Inferior parietal cortex (tissue), 1 donor: ENCODE measurements at regions not wholly inside any gene's neighbourhood (a gene's known extent, or its start where the extent isn't known, plus 50 kb on each side); places are given as distances from the start of the nearest gene placed in this dataset.

ENCODE experiments used
- DNase-seq: peaks from one replicate; pipeline ENCODE4 v3.0.0-alpha.2; 2016; ENCODE audit errors: extremely low spot score

DNA sequence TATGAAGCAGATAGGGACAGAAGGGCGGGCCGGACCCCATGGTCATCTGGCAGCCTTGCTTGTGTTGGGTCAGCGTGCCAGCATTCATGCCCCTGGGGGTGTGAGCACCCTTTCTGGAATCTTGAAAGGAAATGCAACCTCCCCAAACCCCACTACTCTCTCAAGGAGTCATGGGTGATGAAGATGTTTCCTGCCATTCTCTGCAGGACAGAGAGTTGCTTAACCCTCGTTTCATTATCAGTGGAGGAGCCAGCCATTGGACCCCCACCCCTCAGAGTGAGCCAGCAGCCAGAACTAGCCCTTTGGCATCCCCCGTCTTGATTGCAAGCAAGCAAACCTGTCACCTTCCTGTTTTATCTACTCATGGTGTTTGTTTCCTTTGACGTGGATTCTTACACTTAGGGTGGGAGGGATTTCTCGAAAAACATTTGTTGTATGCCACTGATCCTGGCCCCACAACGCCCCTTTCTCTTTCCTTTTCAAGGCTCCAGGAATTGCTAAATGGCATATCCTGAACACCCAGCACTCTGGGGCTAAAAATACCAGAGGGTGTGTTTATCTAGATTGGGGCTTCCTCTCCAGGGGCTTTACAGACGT is 258.3 kb downstream of the ETS1 start:
- DNase-seq, result no peak

DNA sequence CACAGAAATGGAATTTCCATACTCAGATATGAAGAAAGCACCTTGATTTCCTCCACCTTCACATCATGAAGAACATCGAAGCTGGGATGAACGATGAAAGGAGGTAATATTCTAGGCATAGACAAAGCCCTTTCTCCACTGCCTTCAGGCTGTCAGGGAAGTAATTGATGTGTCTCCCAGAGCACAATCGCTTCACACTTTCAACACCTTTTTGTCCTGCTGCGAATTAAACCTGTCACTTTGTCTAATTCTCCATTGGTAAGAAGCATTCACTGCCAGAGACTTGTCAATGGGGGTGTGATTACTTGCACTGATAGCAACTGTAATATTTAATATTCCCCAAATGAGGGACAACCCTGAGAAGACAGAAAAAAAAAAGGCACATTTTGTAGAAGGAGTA is 260.1 kb downstream of the ETS1 start:
- no peak for DNase-seq

DNA sequence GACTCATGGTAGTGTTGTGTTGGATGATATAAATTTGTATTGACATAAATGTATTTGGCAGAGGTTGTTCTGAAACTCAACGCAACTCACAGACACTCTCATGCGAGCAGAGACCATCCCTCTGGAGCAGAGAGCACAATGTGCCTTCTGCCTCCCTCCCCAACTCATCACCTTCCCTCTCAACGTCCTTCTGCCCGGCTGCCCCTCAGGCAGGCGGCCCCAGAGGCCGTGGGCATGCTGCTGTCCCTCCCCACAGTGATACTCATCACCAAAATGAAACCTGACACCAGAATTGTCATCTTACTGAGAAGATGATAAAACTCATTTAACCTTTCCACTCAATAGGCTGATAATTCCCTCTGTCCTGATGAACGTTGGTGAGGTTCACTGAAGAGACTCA is 260.6 kb downstream of the ETS1 start:
- DNase-seq, result no peak

DNA sequence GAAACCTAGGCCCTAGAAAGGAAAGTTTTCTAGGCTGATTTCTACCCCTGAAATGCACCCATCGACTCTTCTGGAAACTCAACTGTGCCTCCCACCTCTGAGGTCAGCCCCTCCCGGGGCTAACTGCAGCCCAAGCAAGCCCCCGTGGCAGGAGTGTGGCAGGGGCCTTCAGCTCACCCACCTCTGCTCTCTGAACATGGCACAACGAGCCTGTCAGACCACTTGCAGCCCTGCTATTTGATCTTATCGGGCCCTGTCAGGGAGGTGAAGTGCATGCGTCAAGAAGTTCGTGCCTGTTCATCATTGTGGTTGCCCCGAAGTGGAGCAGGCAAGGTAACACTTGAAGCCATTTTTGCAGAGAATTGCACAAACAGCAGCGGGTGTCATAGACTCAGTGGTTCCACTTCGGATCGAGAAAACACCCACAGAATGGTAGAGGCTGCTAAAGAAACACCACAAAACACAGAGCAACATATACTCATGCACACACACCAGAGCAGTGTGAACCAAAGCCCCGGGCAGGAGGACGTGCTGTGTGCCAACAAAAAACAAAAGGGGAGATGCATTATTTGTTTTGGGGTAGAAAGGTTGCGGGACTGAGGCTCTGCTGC is 262.7 kb downstream of the ETS1 start:
- DNase-seq, result no peak

DNA sequence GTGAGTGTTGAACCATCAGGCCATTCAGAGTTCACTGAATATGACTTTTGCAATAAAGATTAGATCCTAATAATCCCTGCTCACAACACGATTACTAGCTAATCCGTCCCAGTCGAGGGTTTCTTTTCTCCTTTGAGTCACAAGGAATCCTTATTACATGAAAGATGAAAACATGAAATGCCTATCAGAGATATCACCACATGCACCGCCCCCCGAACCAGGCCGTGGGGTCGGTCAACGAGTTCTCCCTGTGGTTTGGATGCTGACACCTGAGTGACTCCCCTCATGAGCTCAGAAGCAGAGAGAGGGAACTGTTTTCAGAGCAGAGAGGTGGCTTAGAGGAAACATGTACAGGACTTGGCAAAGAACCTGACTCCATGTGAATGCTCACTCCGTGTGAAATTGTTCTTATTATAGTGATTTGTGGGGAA is 263.3 kb downstream of the ETS1 start:
- DNase-seq, result no peak

DNA sequence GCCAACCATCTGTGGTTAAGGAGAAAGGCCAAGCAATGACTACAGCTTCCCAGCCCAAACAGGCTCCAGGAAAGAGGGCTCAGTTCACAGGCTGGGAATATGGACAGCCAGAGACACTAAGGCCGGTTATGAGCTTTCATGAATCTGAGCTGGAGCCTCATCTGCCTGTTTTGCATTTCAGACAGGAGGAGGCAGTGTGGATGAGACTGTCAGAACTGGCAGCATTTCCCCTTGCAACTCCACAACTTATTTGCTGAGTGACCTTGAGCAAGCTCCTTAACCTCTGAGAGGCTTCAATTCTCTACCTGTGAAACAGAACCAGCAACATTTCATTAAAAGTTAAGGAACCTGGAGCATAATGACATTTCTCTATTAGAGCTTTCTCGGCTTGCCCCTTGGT is 264.0 kb downstream of the ETS1 start:
- no peak for DNase-seq

DNA sequence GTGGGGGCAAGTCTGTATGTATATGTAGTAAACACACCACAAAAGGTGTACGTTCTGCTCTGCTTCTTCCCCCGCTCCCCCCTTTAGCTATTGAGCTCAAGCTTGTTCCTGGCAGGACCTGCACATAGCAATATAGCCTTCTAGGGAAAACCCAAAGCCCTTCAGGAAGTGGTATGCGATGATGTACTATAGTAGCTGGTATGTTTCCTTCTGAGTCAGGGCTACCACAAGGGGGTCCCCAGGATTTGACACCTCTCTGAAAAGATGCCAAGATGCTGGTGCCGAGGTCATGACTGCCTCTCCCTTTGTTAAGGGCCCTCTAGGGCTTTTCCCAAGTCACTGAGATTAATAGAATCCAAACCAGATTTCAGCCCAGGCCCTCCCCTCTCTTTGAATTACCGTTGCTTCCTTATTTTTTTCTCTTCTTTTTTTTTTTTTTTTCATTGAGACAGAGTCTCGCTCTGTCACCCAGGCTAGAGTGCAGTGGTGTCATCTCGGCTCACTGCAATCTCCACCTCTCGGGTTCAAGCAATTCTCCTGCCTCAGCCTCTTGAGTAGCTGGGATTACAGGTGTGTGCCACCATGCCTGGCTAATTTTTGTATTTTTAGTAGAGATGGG is 268.4 kb downstream of the ETS1 start:
- no peak for DNase-seq

DNA sequence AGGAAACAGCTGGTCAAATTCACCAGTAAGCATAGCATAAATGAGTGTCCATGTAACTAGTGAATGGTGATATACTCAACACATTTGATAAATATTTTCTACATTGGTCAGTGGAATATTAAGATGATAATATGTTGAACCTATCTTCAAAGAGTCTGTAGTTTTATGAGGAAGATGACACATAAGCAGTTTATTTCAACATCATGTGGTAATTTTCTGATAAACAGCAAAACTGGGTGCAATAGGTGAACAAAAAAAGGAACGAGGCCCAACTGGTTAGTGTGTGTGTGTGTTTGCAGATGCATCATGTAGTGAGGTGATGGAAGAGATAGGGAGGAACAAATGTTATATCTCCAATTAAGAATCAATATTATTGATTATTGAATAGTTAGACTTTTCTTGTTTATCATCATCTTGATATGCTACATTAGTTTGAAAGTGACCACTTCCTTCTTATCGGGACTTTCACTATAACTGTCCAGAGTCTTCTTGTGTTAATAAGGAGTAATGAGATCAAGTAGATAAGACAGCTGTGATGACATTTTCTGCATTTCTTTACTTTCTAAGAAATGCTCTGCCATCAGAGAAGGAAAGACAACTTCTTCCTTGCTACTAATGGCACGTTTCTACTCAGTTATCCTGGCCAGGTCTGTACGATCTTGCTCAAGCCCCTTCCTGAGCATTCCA is 270.7 kb downstream of the ETS1 start:
- no peak for DNase-seq

DNA sequence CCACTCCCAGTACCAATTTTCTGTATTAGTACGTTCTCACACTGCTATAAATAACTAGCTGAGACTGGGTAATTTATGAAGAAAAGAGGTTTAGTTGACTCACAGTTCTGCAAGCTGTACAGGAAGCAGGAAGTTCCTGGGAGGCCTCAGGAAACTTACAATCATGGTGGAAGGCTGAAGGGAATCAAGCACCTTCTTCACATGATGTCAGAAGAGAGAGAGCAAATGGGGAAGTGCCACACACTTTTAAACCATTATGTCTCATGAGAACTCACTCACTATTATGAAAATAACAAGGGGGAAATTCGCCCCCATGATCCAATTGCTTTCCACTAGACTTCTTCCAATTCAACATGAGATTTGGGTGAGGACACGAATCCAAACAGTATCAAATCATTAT is 271.4 kb downstream of the ETS1 start:
- no peak for DNase-seq

DNA sequence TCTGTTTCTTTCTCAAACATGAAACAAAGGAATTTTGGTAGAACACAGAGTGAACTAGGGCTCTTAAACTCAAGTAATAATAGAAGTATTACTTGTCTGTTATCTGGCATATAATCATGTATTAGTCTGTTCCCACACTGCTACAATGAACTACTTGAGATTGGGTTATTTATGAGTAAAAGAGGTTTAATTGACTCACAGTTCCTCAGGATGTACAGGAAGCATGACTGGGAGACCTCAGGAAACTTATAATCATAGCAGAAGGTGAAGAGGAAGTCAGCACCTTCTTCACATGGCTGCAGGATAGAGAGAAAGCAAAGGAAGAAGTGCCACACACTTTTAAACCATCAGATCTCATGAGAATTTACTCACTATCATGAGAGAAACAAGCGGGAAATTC is 273.4 kb downstream of the ETS1 start:
- DNase-seq, result no peak

DNA sequence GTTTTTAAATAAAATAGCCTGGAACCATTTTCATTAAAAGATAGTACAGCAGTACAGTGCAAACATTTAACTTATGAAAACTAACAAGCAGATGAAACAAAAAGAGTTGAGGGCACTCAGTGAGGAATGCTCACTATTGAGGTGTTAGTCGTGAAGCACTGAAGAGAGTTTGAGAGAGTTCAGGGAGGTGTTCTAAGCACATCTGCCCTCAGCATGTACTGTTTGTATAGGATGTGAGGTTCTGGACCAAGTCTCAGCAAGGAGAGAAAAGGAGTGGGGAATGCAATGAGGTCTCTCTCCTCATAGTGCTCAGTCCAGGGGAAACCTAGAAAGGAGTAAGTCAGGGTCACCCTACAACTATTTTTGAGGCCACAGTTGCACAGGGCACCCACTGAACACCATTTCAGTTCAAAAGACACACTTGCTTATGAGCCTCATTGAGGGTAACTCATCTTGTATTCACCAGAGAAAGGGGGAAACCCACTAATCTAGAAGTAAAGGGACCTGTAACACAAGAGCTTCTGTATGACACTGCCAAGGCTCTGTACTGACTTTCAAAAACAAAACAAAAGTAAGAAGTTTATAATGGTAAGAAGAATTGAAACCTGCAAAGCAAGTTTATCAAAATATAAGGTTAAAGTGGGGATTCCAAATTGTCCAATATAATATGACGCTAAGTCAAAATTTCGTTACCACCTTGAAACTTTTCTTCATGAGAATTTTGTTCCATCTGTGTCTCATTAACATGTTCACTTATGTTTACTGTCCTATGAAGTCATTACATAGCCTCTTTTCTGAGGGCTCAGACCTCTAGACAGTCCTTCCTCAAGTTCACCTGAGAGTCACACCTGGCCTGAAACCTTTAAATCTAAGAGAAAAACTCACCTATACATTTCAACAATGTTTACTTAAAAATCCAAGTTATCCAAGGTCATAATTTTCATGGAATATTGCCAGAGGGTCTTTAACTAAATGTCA is 275.3 kb downstream of the ETS1 start:
- no peak for DNase-seq

DNA sequence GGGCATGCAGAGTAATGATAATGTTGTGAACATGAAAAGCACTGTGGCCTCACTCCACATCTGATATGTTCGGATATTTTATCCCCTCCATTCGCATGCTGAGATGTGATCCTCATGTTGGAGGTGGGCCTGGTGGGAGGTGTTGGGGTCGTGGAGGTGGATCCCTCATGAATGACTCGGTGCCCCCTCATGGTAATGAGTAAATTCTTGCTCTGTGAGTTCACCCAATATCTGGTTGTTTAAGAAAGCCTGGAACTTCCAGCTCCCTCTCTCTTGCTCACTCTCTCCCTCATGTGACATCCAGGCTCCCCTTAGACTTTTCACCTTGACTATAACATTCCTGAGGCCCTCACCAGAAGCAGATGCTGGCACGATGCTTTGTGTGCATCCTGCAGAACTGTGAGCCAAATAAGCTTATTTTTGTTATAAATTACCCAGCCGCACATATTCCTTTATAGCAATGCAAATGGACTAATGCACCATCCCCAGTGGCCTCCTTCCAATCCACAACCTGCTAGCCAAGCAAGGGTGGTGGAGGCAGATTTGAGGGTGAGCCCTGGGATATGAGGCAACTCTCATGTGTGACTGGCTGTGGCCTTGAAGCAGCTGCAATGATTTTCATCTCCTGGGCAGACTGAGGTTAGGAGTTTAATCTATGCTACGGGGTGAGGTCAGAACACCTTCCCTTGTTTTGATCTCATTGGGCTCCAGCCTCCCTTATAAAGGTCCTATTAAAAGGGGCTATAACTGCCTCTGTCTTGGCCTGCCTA is 276.5 kb downstream of the ETS1 start:
- no peak for DNase-seq

DNA sequence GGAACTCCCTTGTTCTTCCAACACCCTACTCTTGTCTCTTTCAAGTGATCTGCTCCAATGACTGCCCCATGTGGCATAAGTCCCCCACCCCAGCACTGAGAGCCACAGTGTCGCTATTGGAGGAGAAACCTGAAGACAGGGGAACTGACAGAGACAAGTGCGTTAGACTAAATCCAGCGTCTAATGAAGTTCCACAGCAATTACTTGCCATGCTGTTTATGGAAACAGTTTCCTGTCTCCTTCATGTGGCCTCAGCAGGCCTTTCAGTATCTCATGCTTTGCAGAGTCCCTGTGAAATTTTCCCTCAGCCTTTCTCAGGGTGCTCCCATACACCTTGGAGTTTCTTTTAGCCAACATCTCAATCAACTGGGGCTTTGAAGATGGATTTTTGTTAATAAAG is 277.4 kb downstream of the ETS1 start:
- DNase-seq, result no peak

DNA sequence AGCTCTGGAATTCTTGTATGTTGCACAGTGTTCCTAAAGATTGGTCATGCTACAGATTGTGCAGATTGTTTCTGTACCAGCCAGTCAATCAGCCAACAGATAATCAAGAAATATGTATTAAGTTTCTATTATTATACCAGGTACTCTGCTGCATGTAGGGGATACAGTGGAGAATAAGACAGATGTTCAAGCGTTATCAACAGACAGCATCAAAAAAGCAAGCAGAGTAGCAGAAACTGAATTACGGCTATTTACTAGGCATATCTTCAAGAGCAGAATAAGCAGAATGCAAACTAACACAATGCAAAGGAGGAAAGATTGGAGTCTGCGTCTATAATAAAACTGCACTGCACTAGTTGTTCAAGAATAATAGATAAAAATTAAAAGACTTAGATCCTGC is 278.6 kb downstream of the ETS1 start:
- no peak for DNase-seq

DNA sequence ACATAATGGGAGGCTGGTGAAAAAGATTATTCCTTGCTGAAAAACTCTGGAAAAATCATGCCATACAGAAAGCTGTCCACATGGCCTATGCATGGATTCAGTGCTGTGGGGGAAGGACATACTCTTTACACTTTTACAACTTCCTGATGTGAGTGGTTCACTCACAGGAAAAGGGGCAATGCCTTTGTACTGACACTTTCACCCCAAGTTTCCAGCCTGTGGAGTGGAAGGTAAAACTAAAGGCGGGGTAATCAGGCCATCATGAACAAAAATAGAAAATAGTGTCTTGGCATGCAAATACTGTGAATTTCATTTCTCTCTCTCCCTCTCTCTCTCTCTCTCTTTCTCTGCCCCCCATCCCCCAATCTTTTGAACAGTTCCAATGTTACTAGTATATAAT is 281.8 kb downstream of the ETS1 start:
- no peak for DNase-seq

DNA sequence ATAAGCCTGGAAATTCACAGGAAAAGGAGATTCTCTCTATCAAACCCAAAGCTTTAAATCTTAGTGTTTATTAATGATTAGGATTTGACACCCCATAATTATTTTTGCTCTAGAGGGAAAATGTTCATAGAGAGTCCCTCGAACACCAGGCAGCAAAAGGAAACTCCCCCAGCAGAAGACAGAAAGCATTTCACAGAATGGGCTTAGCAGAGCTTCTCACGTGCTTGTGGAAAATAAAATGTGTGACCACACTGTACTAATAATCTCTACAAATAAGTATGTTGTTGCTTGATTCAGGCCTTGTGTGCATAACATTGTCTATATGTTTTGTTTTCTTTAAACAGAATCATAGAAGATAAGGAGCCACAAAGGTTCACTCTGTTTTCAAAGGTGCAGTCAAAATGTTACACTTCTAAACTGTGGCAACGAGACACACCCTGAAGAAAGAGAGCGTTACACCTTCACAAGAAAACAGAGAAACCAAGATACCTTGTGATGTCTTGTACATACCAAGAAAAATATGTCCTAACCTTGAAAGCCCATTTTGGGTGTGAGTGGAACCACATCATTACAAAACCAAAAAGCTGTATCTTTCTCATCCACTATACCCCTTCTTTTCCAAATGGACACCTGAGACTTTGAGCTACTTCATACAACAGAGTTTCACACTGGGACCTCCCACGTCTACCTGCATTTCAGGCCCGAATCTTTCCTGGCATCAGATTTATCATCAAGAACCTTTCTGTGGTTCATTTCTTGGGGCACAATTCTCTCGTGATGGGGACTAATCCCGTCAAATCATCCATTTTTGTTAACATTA is 282.5 kb downstream of the ETS1 start:
- DNase-seq, result no peak

DNA sequence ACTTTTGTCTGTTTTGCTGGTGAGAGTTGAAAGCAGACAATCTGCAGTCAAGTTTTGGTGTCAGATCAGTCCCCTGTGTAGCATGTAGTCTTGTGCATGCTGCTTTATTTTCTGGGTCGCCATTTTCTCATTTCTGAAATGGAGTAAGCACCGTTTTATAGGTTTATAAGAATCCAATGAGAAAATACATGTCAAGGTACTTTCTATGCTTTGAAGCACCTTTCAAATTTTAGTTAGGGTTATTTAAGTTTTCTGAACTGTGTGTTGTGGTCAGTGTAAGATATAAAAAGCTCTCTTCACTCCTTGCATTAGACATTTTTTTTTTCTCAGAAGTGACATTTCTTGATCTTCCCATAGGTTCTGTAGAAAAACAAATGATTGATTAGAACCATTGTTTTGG is 283.2 kb downstream of the ETS1 start:
- DNase-seq, result no peak

DNA sequence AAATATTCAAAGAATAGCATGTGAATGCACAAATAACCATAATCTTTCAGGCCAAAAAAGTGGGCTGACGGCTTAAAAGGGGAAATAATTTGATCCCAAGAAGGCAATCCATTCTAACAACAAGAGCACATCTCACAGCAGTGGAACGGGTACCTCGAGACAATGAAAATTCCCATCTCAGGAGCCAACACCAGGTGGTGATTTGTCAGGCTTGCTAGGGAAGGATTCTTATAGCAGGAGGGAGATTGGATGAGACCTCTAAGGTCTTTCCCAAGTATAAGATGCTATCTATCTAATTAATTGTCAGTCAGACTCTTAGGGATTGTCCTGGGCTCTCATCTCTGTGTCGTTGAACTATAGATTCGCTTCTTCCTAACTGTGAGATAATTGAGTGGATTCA is 284.0 kb downstream of the ETS1 start:
- no peak for DNase-seq

DNA sequence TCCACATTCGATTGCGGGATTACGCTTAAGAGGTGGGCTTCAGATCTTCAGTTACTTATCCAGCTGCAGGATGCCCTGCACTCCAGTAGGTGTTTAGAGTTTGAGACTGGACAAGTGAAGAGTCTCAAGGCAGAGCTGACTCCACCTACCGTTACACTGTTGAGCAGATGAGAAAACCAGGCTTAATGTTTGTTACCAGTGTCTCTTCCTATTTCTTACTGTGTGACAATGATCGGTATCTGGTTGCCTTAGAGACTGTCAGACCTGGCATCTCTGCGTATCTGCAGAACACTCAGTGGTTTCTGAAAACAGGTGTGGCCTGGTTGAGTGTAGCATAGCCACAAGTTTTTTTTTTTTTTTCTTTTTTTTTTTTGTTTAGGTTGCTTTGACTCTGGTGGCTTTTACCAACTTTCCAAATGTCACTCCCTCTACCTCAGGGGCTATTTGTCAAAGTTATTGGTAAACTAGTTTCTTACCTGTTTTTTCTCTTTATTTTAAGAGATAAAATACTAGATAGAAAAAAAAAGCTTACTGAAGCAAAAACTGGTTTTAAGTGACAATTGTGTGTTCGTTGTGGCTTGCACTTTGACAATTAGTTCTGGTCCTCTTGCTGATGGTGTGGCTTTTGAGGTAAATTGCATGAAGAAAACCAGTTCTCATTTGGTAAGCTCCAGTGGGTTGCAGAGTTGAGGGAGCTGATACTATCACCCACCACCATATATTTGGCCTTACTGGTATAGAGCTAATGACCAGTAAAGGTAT is 284.8 kb downstream of the ETS1 start:
- DNase-seq, result no peak
